Thyroid gland (tissue), 4 donors: ENCODE measurements at regions not wholly inside any gene's neighbourhood (a gene's known extent, or its start where the extent isn't known, plus 50 kb on each side); places are given as distances from the start of the nearest gene placed in this dataset.
"Not testable (repeated sequence)": the region's sequence is repeated elsewhere in the genome, so short reads cannot be mapped to it uniquely, and the experiment has no call there.

Source experiments
- DNase-seq, 2 donors: peaks; one replicate each; pipeline ENCODE4 v3.0.0-alpha.2; 2019
- H3K27ac ChIP-seq, 3 donors: fragments of 200-600 bp; sonication (generic); 1 replicate in 2 of 3; 2 replicates in 1 of 3; pipeline ENCODE4 v1.5.1; 2016 to 2019; ENCODE audit warnings: mild to moderate bottlenecking in 1 of 3, moderate library complexity in 1 of 3
- H3K27me3 ChIP-seq: fragments of 200-600 bp; sonication (generic); one replicate; pipeline ENCODE4 v1.5.1; 2019
- H3K36me3 ChIP-seq, 2 donors: fragments of 200-600 bp; sonication (generic); one replicate each; pipeline ENCODE4 v1.5.1; 2016 to 2019
- H3K4me1 ChIP-seq, 2 donors: fragments of 200-600 bp; sonication (generic); one replicate each; pipeline ENCODE4 v1.5.1; 2017 to 2019
- H3K4me3 ChIP-seq, 3 donors: fragments of 200-600 bp; sonication (generic); replicated peaks in 1 of 3; 1 replicate in 2 of 3; 2 replicates in 1 of 3; pipeline ENCODE4 v1.5.1; 2016; ENCODE audit warnings: mild to moderate bottlenecking in 1 of 3
- H3K9me3 ChIP-seq: fragments of 200-600 bp; sonication (generic); one replicate; pipeline ENCODE4 v1.5.1; 2017
- CTCF ChIP-seq, 6 experiments: fragments of 200-600 bp in 3 of 6; fragments of 450-650 bp in 3 of 6; sonication (generic) in 3 of 6; IDR thresholded peaks; one replicate each; pipeline ENCODE4 v1.5.1; 2016 to 2019; ENCODE audit warnings: antibody characterized with exemption in 6 of 6, mild to moderate bottlenecking in 2 of 6, inconsistent platforms in 1 of 6, moderate library complexity in 1 of 6
- POLR2A ChIP-seq, 2 donors: fragments of 450-650 bp; IDR thresholded peaks; one replicate each; pipeline ENCODE4 v1.6.1; 2017; ENCODE audit warnings: antibody characterized with exemption in 2 of 2, mild to moderate bottlenecking in 2 of 2, moderate library complexity in 1 of 2
- WGBS, 2 donors: methylation state at CpG; one replicate each; pipeline ENCODE4 v1.1.5; 2017; 5-methylcytosine and 5-hydroxymethylcytosine counted together
- intact Hi-C: fragments of 100-400 bp; cut with DNase I; formaldehyde crosslinking; loops from one replicate; pipeline ENCODE4 v1.15.1; 2023

- Histone ChIP-seq H3K4me1 (peaks cover 3 to 18% of the 10 kb centered on the region in 2 donors), H3K4me3 (no peak overlapping the region), H3K27me3 (no peaks in the 10 kb centered on the region), H3K9me3 (no peaks in the 10 kb centered on the region), H3K36me3 (no peaks in the 10 kb centered on the region), H3K27ac (peak overlapping the region; percentile 51 to 72 (median 61))
- no peak for TF ChIP-seq CTCF (IDR thresholded peaks at IDR 0.05)
- TF ChIP-seq POLR2A (IDR thresholded peaks at IDR 0.05): no peak
- WGBS, 2 donors: 87 to 94% methylated on average over 1 of the region's 1 CpG
- intact Hi-C loops: no loop called here
- no peak for DNase-seq
These were observed 547.5 kb upstream of the ADGRB3 start for GRCh38 chr6:68087399-68088133.

GRCh38 chr6:68086199-68086598, 548.9 kb upstream of the ADGRB3 start:
- TF ChIP-seq CTCF (IDR thresholded peaks at IDR 0.05): no peak
- no peak for TF ChIP-seq POLR2A (IDR thresholded peaks at IDR 0.05)
- intact Hi-C loops: no loop called here
- Histone ChIP-seq H3K36me3 (no peaks in the 10 kb centered on the region), H3K9me3 (no peaks in the 10 kb centered on the region), H3K4me1 (peaks cover 3 to 18% of the 10 kb centered on the region in 2 donors), H3K27me3 (no peaks in the 10 kb centered on the region), H3K4me3 (no peak overlapping the region), H3K27ac (peak overlapping the region in 2 of 3 donors; percentile 47 to 59)
- DNase-seq: no peak
- WGBS, 2 donors: 79% methylated on average over 4 of the region's 4 CpGs

GRCh38 chr6:68085599-68085998, 549.5 kb upstream of the ADGRB3 start:
- H3K9me3 ChIP-seq, H3K27me3 ChIP-seq, H3K4me3 ChIP-seq, H3K36me3 ChIP-seq, intact Hi-C loops, H3K27ac ChIP-seq, DNase-seq: not testable (repeated sequence)
- 86 to 95% methylated on average over 4 of the region's 4 CpGs for WGBS, 2 donors
- H3K4me1 ChIP-seq: peaks cover 3 to 18% of the 10 kb centered on the region in 2 donors

GRCh38 chr6:68082086-68082485, 553.0 kb upstream of the ADGRB3 start:
- TF ChIP-seq POLR2A (IDR thresholded peaks at IDR 0.05): no peak
- Histone ChIP-seq H3K27me3 (no peaks in the 10 kb centered on the region), H3K36me3 (no peaks in the 10 kb centered on the region), H3K9me3 (no peaks in the 10 kb centered on the region), H3K4me3 (no peak overlapping the region), H3K27ac (no peak overlapping the region), H3K4me1 (peaks cover under 1 to 10% of the 10 kb centered on the region in 2 donors)
- intact Hi-C loops: no loop called here
- no peak for DNase-seq

- no peak for DNase-seq
- Histone ChIP-seq H3K27ac (no peak overlapping the region), H3K9me3 (no peaks in the 10 kb centered on the region), H3K4me3 (no peak overlapping the region), H3K27me3 (no peaks in the 10 kb centered on the region), H3K36me3 (no peaks in the 10 kb centered on the region), H3K4me1 (no peaks in the 10 kb centered on the region)
- intact Hi-C loops: no loop called here
- 63 to 64% methylated on average over 3 of the region's 3 CpGs for WGBS, 2 donors
- TF ChIP-seq CTCF (IDR thresholded peaks at IDR 0.05): no peak
These were observed 555.0 kb upstream of the ADGRB3 start for GRCh38 chr6:68080074-68080473.

DNA sequence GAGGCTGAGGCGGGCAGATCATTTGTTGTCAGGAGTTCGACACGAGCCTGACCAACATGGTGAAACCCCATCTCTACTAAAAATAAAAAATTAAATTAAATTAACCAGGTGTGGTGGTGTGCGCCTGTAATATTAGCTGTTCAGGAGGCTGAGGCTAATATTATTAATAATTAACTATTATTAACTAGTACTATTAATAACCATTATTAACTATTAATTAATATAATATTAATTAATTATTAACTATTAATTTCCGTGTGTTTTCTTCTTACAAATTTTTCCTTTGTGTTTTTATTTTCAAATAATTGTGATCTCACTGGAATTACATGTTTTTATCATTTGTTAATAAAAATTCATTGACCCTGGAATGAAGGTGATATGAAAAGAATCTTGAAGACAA, 557.4 kb upstream of the ADGRB3 start:
- DNase-seq: no peak
- H3K36me3 ChIP-seq: no peaks in the 10 kb centered on the region
- no peaks in the 10 kb centered on the region for H3K27me3 ChIP-seq
- no peak overlapping the region for H3K4me3 ChIP-seq
- no peak for TF ChIP-seq CTCF (IDR thresholded peaks at IDR 0.05)
- no peak for TF ChIP-seq POLR2A (IDR thresholded peaks at IDR 0.05)
- intact Hi-C loops: no loop called here
- H3K4me1 ChIP-seq: no peaks in the 10 kb centered on the region
- no peaks in the 10 kb centered on the region for H3K9me3 ChIP-seq
- 83 to 95% methylated on average over 5 of the region's 5 CpGs for WGBS, 2 donors
- H3K27ac ChIP-seq: no peak overlapping the region
